ENCODE measurements at regions not wholly inside any gene's neighbourhood (a gene's known extent, or its start where the extent isn't known, plus 50 kb on each side); places are given as distances from the start of the nearest gene placed in this dataset.

- TF ChIP-seq CTCF (conservative IDR thresholded peaks at IDR 0.05; ENCODE audit: low read length) (no peak), EZH2phosphoT487 (IDR thresholded peaks at IDR 0.05; ENCODE audit: borderline replicate concordance, low read depth, low read length) (no peak)
Measured at GRCh38 chr1:2952992-2953391, 68.3 kb upstream of the ACTRT2 start.
